K562 (cell line): ENCODE measurements at regions not wholly inside any gene's neighbourhood (a gene's known extent, or its start where the extent isn't known, plus 50 kb on each side); places are given as distances from the start of the nearest gene placed in this dataset.
A peak's percentile ranks its signal among the peaks of the same experiment; 100 is the strongest.

Source experiments
- ATAC-seq: fragments of 200-7000 bp; cut with Tn5 transposase; 3 replicates; pipeline ENCODE4 v1.9.1; 2020; ENCODE audit warnings: moderate library complexity
- BruUV-seq: library from RNA; stranded (reverse); fragments of 400-500 nt; replicated peaks from 2 replicates; lab custom pipeline; 2021; lab: Mats Ljungman, UMichigan
- CTCF ChIA-PET: fragments of 300-600 bp; formaldehyde crosslinking; extraction: SDS; loops from one replicate; lab custom pipeline; 2021; ENCODE audit warnings: low intra/inter-chr PET ratio; lab: Yijun Ruan, JAX
- POLR2A ChIA-PET: fragments of 300-600, 350-650 bp; sonication (Branson Sonifier 250); formaldehyde crosslinking; extraction: SDS; loops from one replicate; lab custom pipeline; 2021; ENCODE audit warnings: antibody characterized with exemption, inconsistent platforms; lab: Yijun Ruan, JAX
- DNase-seq, 4 experiments: peaks; one replicate each; pipeline versions ENCODE4 v3.0.0 to v3.0.0-alpha.2; 2011 to 2018; ENCODE audit warnings: low spot score in 3 of 4, mixed read lengths in 3 of 4; ENCODE audit errors: extremely low read depth in 1 of 4
- FAIRE-seq: peaks from 2 replicates; lab custom pipeline; 2011; peaks lifted over from hg19 to GRCh38; lab: Jason Lieb, UNC
- H2AFZ ChIP-seq: 2 replicates; pipeline ENCODE4 v1.6.0; 2011; ENCODE audit warnings: low read depth, low read length, control low read depth, inconsistent platforms
- H3K27ac ChIP-seq: fragments of 200-600 bp; 3 replicates; pipeline ENCODE4 v1.8.0; 2011; ENCODE audit warnings: low read depth, mild to moderate bottlenecking, control low read depth, inconsistent platforms, low read length, moderate library complexity, mixed read lengths; ENCODE audit errors: extremely low read depth
- H3K27me3 ChIP-seq, 2 experiments: fragments of 300-600 bp in 1 of 2; 2 replicates in 1 of 2; 3 replicates in 1 of 2; pipeline versions ENCODE4 v1.6.0 to v1.8.0; 2011; ENCODE audit warnings: inconsistent platforms in 2 of 2, low read length in 2 of 2, mild to moderate bottlenecking in 1 of 2, mixed read lengths in 1 of 2, moderate library complexity in 1 of 2; ENCODE audit not compliant: control insufficient read depth in 2 of 2, insufficient read depth in 2 of 2
- H3K36me3 ChIP-seq: fragments of 300-600 bp; 3 replicates; pipeline ENCODE4 v1.8.0; 2011; ENCODE audit warnings: mild to moderate bottlenecking, low read length, inconsistent platforms; ENCODE audit not compliant: control insufficient read depth, insufficient read depth
- H3K4me1 ChIP-seq, 2 experiments: fragments of 200-600 bp in 1 of 2; replicated peaks in 1 of 2; 2 replicates in 1 of 2; 3 replicates in 1 of 2; pipeline versions ENCODE4 v1.5.1 to v1.8.0; 2011; ENCODE audit warnings: inconsistent platforms in 2 of 2, low read length in 2 of 2, mild to moderate bottlenecking in 1 of 2, mixed read lengths in 1 of 2, moderate library complexity in 1 of 2; ENCODE audit not compliant: control insufficient read depth in 2 of 2, insufficient read depth in 2 of 2
- H3K4me2 ChIP-seq: 2 replicates; pipeline ENCODE4 v1.6.1; 2011; ENCODE audit warnings: low read length, control low read depth, inconsistent platforms, mixed read lengths; ENCODE audit not compliant: insufficient read depth
- H3K4me3 ChIP-seq: fragments of 200-600 bp; sonication (generic), shearing (Covaris generic); 2 replicates; pipeline ENCODE4 v1.5.1; 2016; ENCODE audit warnings: control low read depth, inconsistent platforms
- H3K79me2 ChIP-seq: fragments of 200-600 bp; 3 replicates; pipeline ENCODE4 v1.8.0; 2011; ENCODE audit warnings: low read length, inconsistent platforms; ENCODE audit not compliant: control insufficient read depth, insufficient read depth
- H3K9ac ChIP-seq, 2 experiments: 2 replicates each; pipeline versions ENCODE4 v1.6.0 to v1.6.1; 2011; ENCODE audit warnings: low read depth in 2 of 2, low read length in 2 of 2, control low read depth in 1 of 2, inconsistent platforms in 1 of 2, mild to moderate bottlenecking in 1 of 2, mixed read lengths in 1 of 2; ENCODE audit not compliant: insufficient read depth in 1 of 2
- H3K9me1 ChIP-seq: one replicate; pipeline ENCODE4 v1.6.0; 2011; ENCODE audit warnings: inconsistent platforms, mild to moderate bottlenecking, low read length, moderate library complexity; ENCODE audit not compliant: control insufficient read depth, insufficient read depth
- H3K9me3 ChIP-seq: replicated peaks from 2 replicates; pipeline ENCODE4 v1.5.1; 2011; ENCODE audit warnings: low read depth, low read length, inconsistent platforms; ENCODE audit not compliant: control insufficient read depth, insufficient read depth
- H4K20me1 ChIP-seq: replicated peaks from 2 replicates; pipeline ENCODE4 v1.6.1; 2011; ENCODE audit warnings: low read length, inconsistent platforms, mixed read lengths; ENCODE audit not compliant: control insufficient read depth, insufficient read depth
- DACH1 ChIP-seq: fragments of 450-650 bp; IDR thresholded peaks from 2 replicates; pipeline ENCODE4 v1.6.1; 2018; ENCODE audit not compliant: partially characterized antibody
- NFE2L1 ChIP-seq: fragments of 450-650 bp; IDR thresholded peaks from 2 replicates; pipeline ENCODE4 v1.6.1; 2016; ENCODE audit warnings: missing genetic modification characterization, low read depth, mild to moderate bottlenecking, missing compliant biosample characterization, moderate library complexity, borderline replicate concordance
- POLR2AphosphoS2 ChIP-seq: IDR thresholded peaks from 2 replicates; pipeline ENCODE4 v1.6.1; 2012; ENCODE audit warnings: low read length, improper control_type of control experiment
- PRMT5 ChIP-seq: sonication (generic); formaldehyde crosslinking; IDR thresholded peaks from 2 replicates; pipeline ENCODE4 v1.5.0; 2020; ENCODE audit warnings: missing genetic modification reagents
- SIRT6 ChIP-seq: IDR thresholded peaks from one replicate; pipeline ENCODE4 v1.6.1; 2012; ENCODE audit warnings: low read depth, mild to moderate bottlenecking, control low read depth, inconsistent platforms, low read length, moderate library complexity
- SRSF7 ChIP-seq: fragments of 200-400 bp; formaldehyde crosslinking; optimal IDR thresholded peaks from 2 replicates; pipeline ENCODE3; 2017; ENCODE audit warnings: mild to moderate bottlenecking, low read depth, low read length
- TOE1 ChIP-seq, 2 experiments: fragments of 450-650 bp in 1 of 2; sonication (generic) in 1 of 2; formaldehyde crosslinking in 1 of 2; IDR thresholded peaks; 2 replicates each; pipeline versions ENCODE4 v1.7.1 to v1.8.0; 2016 to 2022; ENCODE audit warnings: borderline replicate concordance in 2 of 2, mild to moderate bottlenecking in 2 of 2, antibody characterized with exemption in 1 of 2, inconsistent platforms in 1 of 2, low read depth in 1 of 2, missing genetic modification reagents in 1 of 2, moderate library complexity in 1 of 2
- ZNF436 ChIP-seq: fragments of 250-450, 450-650 bp; sonication (Bioruptor Pico); formaldehyde crosslinking; IDR thresholded peaks from 2 replicates; pipeline ENCODE4 v1.7.0; 2020; ENCODE audit warnings: mild to moderate bottlenecking
- WGBS: fragments of 100-300 bp; shearing (Covaris generic); methylation state at CpG from one replicate; pipeline ENCODE4 v1.1.6; 2016; ENCODE audit warnings: low coverage, mixed read lengths; ENCODE audit not compliant: insufficient coverage; ENCODE audit errors: missing lambda C conversion rate; 5-methylcytosine and 5-hydroxymethylcytosine counted together
- in situ Hi-C: fragments of 300-500 bp; cut with MboI; formaldehyde crosslinking; loops from 4 replicates; pipeline ENCODE4 v1.15.0; 2018; ENCODE audit warnings: inconsistent platforms, mixed read lengths
- intact Hi-C: fragments of 100-400 bp; cut with micrococcal nuclease; formaldehyde crosslinking; loops from 2 replicates; pipeline ENCODE4 v1.14.2; 2022
- TF ChIP-seq, protein P1 (sequence below): fragments of 450-650 bp; IDR thresholded peaks from 2 replicates; pipeline ENCODE4 v1.6.1; 2016; ENCODE audit warnings: antibody characterized with exemption
- TF ChIP-seq, protein P2 (sequence below): fragments of 450-650 bp; IDR thresholded peaks from 2 replicates; pipeline ENCODE4 v1.6.1; 2016; ENCODE audit warnings: mild to moderate bottlenecking, moderate library complexity

DNA sequence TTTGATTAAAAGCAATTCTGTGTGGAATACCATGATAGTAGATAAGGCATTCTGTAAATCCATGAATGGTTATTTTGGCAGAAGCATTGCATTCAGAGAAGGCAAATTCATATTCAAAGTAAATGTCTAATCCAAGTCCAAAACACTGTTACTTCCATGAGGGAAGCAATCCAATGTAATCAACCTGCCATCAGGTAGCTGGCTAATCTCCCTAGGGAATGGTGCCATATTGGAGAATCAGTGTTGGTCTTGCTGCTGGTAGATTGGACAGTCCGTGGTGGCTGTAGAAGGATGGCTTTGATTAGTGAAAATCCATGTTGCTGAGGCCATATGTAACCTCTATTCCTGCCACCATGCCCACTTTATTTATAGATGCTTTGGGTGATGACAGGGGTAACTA, 72.1 kb upstream of the TNIK start:
- DNase-seq = no peak
- peak; percentile 59 for FAIRE-seq
- ChIA-PET CTCF (no interaction called here), POLR2A (no interaction called here)
- H2AFZ ChIP-seq = no peak overlapping the region
- H3K36me3 ChIP-seq = no peaks in the 10 kb centered on the region
- no peaks in the 10 kb centered on the region for H3K27me3 ChIP-seq
- H3K27ac ChIP-seq = no peak overlapping the region
- in situ Hi-C loops (no loop called here), intact Hi-C loops (no loop called here)
- H3K4me1 ChIP-seq = no peaks in the 10 kb centered on the region
- no TSS peak for BruUV-seq
- H3K4me3 ChIP-seq = no peak overlapping the region
- 0% methylated on average over 1 of the region's 1 CpG for WGBS
- no peak overlapping the region for H3K4me2 ChIP-seq
- no peaks in the 10 kb centered on the region for H4K20me1 ChIP-seq
- no peaks in the 10 kb centered on the region for H3K9me1 ChIP-seq
- H3K79me2 ChIP-seq = no peaks in the 10 kb centered on the region
- ATAC-seq = no peak
- H3K9me3 ChIP-seq = no peaks in the 10 kb centered on the region
- H3K9ac ChIP-seq = no peak overlapping the region
- no peak for TF ChIP-seq SIRT6
- TF ChIP-seq, protein P1, sequence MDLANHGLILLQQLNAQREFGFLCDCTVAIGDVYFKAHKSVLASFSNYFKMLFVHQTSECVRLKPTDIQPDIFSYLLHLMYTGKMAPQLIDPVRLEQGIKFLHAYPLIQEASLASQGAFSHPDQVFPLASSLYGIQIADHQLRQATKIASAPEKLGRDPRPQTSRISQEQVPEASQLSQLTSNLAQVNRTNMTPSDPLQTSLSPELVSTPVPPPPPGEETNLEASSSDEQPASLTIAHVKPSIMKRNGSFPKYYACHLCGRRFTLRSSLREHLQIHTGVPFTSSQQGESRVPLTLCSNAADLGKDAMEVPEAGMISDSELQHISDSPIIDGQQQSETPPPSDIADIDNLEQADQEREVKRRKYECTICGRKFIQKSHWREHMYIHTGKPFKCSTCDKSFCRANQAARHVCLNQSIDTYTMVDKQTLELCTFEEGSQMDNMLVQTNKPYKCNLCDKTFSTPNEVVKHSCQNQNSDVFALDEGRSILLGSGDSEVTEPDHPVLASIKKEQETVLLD = no peak
- no peak for TF ChIP-seq ZNF436 (CRISPR knock-in tag)
- TF ChIP-seq, protein P2, sequence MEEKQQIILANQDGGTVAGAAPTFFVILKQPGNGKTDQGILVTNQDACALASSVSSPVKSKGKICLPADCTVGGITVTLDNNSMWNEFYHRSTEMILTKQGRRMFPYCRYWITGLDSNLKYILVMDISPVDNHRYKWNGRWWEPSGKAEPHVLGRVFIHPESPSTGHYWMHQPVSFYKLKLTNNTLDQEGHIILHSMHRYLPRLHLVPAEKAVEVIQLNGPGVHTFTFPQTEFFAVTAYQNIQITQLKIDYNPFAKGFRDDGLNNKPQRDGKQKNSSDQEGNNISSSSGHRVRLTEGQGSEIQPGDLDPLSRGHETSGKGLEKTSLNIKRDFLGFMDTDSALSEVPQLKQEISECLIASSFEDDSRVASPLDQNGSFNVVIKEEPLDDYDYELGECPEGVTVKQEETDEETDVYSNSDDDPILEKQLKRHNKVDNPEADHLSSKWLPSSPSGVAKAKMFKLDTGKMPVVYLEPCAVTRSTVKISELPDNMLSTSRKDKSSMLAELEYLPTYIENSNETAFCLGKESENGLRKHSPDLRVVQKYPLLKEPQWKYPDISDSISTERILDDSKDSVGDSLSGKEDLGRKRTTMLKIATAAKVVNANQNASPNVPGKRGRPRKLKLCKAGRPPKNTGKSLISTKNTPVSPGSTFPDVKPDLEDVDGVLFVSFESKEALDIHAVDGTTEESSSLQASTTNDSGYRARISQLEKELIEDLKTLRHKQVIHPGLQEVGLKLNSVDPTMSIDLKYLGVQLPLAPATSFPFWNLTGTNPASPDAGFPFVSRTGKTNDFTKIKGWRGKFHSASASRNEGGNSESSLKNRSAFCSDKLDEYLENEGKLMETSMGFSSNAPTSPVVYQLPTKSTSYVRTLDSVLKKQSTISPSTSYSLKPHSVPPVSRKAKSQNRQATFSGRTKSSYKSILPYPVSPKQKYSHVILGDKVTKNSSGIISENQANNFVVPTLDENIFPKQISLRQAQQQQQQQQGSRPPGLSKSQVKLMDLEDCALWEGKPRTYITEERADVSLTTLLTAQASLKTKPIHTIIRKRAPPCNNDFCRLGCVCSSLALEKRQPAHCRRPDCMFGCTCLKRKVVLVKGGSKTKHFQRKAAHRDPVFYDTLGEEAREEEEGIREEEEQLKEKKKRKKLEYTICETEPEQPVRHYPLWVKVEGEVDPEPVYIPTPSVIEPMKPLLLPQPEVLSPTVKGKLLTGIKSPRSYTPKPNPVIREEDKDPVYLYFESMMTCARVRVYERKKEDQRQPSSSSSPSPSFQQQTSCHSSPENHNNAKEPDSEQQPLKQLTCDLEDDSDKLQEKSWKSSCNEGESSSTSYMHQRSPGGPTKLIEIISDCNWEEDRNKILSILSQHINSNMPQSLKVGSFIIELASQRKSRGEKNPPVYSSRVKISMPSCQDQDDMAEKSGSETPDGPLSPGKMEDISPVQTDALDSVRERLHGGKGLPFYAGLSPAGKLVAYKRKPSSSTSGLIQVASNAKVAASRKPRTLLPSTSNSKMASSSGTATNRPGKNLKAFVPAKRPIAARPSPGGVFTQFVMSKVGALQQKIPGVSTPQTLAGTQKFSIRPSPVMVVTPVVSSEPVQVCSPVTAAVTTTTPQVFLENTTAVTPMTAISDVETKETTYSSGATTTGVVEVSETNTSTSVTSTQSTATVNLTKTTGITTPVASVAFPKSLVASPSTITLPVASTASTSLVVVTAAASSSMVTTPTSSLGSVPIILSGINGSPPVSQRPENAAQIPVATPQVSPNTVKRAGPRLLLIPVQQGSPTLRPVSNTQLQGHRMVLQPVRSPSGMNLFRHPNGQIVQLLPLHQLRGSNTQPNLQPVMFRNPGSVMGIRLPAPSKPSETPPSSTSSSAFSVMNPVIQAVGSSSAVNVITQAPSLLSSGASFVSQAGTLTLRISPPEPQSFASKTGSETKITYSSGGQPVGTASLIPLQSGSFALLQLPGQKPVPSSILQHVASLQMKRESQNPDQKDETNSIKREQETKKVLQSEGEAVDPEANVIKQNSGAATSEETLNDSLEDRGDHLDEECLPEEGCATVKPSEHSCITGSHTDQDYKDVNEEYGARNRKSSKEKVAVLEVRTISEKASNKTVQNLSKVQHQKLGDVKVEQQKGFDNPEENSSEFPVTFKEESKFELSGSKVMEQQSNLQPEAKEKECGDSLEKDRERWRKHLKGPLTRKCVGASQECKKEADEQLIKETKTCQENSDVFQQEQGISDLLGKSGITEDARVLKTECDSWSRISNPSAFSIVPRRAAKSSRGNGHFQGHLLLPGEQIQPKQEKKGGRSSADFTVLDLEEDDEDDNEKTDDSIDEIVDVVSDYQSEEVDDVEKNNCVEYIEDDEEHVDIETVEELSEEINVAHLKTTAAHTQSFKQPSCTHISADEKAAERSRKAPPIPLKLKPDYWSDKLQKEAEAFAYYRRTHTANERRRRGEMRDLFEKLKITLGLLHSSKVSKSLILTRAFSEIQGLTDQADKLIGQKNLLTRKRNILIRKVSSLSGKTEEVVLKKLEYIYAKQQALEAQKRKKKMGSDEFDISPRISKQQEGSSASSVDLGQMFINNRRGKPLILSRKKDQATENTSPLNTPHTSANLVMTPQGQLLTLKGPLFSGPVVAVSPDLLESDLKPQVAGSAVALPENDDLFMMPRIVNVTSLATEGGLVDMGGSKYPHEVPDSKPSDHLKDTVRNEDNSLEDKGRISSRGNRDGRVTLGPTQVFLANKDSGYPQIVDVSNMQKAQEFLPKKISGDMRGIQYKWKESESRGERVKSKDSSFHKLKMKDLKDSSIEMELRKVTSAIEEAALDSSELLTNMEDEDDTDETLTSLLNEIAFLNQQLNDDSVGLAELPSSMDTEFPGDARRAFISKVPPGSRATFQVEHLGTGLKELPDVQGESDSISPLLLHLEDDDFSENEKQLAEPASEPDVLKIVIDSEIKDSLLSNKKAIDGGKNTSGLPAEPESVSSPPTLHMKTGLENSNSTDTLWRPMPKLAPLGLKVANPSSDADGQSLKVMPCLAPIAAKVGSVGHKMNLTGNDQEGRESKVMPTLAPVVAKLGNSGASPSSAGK = no peak
- no peak for TF ChIP-seq PRMT5 (CRISPR knock-in tag)
- TF ChIP-seq TOE1 (IDR thresholded peaks at IDR 0.05; ENCODE audit: borderline replicate concordance) = no peak
- TF ChIP-seq TOE1 (CRISPR knock-in tag; IDR thresholded peaks at IDR 0.05; ENCODE audit: borderline replicate concordance, low read depth) = no peak
- no peak for TF ChIP-seq SRSF7
- no peak for TF ChIP-seq NFE2L1
- TF ChIP-seq POLR2AphosphoS2 = no peak
- no peak for TF ChIP-seq DACH1
